ENCODE measurements at regions not wholly inside any gene's neighbourhood (a gene's known extent, or its start where the extent isn't known, plus 50 kb on each side); places are given as distances from the start of the nearest gene placed in this dataset.
"Not testable (repeated sequence)": the region's sequence is repeated elsewhere in the genome, so short reads cannot be mapped to it uniquely, and the experiment has no call there.

GRCh38 chr2:35510636-35511035, 844.9 kb upstream of the CRIM1 start:
- TF ChIP-seq Cebpa-rat (IDR thresholded peaks at IDR 0.05): no peak
- Histone ChIP-seq H3K36me3 (no peaks in the 10 kb centered on the region), H3K9me3 (no peaks in the 10 kb centered on the region), H3K9ac (no peak overlapping the region), H3K4me2 (no peak overlapping the region), H3K4me3 (no peak overlapping the region), H4K20me1 (no peaks in the 10 kb centered on the region), H3K4me1 (no peaks in the 10 kb centered on the region), H3K27ac (no peak overlapping the region), H3K27me3 (no peaks in the 10 kb centered on the region)

DNA sequence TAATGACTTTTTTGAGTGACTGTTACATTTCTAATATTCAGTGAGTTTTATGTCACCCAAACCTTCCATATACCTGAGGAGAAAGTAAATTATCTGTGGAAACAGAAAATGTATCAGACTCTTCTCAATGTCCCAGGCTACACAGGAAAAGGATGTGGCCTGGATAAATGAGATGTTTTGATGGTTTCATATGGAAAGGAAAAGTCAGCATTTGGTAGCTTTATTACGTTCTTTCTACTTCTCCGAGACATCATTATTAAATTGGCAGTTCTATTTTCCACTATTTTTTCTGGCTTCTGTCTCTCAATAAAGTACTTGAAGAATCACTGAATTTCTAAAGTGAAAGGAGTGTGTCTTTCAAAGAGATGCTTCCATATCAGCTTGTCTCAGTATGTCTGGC, 847.0 kb upstream of the CRIM1 start:
- Histone ChIP-seq H3K36me3 (no peaks in the 10 kb centered on the region), H3K27ac (no peak overlapping the region), H3K4me2 (no peak overlapping the region), H3K4me1 (no peaks in the 10 kb centered on the region), H3K9ac (no peak overlapping the region), H3K9me3 (no peaks in the 10 kb centered on the region), H4K20me1 (no peaks in the 10 kb centered on the region), H3K27me3 (no peaks in the 10 kb centered on the region), H3K4me3 (no peak overlapping the region)
- no peak for TF ChIP-seq Cebpa-rat (IDR thresholded peaks at IDR 0.05)

- Histone ChIP-seq H3K4me2 (no peak overlapping the region), H3K4me3 (no peak overlapping the region), H3K27me3 (no peaks in the 10 kb centered on the region), H3K4me1 (no peaks in the 10 kb centered on the region), H3K36me3 (no peaks in the 10 kb centered on the region), H3K9me3 (no peaks in the 10 kb centered on the region), H3K27ac (no peak overlapping the region), H4K20me1 (no peaks in the 10 kb centered on the region), H3K9ac (no peak overlapping the region)
- TF ChIP-seq Cebpa-rat (IDR thresholded peaks at IDR 0.05): no peak
Observed at GRCh38 chr2:35504419-35504818, 851.2 kb upstream of the CRIM1 start.

- Histone ChIP-seq H3K4me3 (no peak overlapping the region), H3K36me3 (no peaks in the 10 kb centered on the region), H3K9me3 (no peaks in the 10 kb centered on the region), H3K27me3 (no peaks in the 10 kb centered on the region), H3K4me1 (no peaks in the 10 kb centered on the region), H3K4me2 (no peak overlapping the region), H3K9ac (no peak overlapping the region), H4K20me1 (no peaks in the 10 kb centered on the region), H3K27ac (no peak overlapping the region)
- no peak for TF ChIP-seq Cebpa-rat (IDR thresholded peaks at IDR 0.05)
Observed at GRCh38 chr2:35503738-35504199, 851.8 kb upstream of the CRIM1 start.

DNA sequence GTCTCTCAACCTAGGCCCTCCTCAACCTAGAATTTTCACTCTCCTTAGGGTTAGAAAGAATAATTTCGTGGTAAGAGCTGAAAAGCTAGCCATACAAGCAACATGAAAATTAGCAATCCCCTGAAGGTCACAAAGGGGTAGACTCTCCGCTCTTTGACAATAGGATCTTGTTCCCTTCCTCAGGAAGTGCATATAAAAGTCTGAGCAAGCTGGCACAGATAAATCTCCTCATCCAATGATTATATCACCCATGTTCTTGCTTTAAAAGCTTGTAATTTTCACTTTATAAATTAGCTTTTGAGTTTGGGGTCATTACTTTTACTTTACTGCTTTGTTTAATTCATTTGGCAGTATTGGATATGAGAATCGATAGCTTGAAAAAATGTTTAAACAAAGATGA, 852.3 kb upstream of the CRIM1 start:
- H3K4me1 ChIP-seq: no peaks in the 10 kb centered on the region

GRCh38 chr2:35501076-35501475, 854.5 kb upstream of the CRIM1 start:
- TF ChIP-seq Cebpa-rat (IDR thresholded peaks at IDR 0.05): no peak
- Histone ChIP-seq H4K20me1 (no peaks in the 10 kb centered on the region), H3K27ac (no peak overlapping the region)

More for the DNA sequence above, 852.3 kb upstream of the CRIM1 start:
- Histone ChIP-seq H3K27me3 (no peaks in the 10 kb centered on the region), H3K4me2 (no peak overlapping the region), H3K9me3 (no peaks in the 10 kb centered on the region), H3K36me3 (no peaks in the 10 kb centered on the region), H3K27ac (no peak overlapping the region), H4K20me1 (no peaks in the 10 kb centered on the region), H3K4me3 (no peak overlapping the region), H3K9ac (no peak overlapping the region)
- TF ChIP-seq Cebpa-rat (IDR thresholded peaks at IDR 0.05): no peak

DNA sequence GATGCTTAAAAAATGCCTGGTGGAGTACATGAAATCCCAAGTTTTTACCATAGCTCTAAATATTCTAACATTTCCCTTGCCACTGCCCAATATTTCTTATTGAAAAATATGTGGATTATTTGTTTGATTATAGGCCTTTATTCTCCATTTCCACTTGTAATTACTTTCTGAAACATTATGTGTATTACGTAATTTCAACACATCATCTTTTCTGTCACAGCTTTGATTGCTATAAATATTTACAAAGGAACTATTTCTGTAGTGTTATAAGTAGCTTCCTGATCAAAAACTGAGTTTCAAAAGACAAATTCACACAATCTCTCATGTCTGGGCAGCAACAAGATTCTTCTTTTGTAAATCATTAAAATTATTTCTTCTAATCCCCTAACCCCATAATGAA, 859.6 kb upstream of the CRIM1 start:
- no peaks in the 10 kb centered on the region for H3K27me3 ChIP-seq
- no peak overlapping the region for H3K27ac ChIP-seq
- H3K9ac ChIP-seq: no peak overlapping the region
- no peak; the same call in 1 of the 2 replicates for TF ChIP-seq Cebpa-rat (IDR thresholded peaks at IDR 0.05)
- H3K9me3 ChIP-seq: no peaks in the 10 kb centered on the region
- no peaks in the 10 kb centered on the region for H3K4me1 ChIP-seq
- H3K36me3 ChIP-seq: no peaks in the 10 kb centered on the region
- H4K20me1 ChIP-seq: no peaks in the 10 kb centered on the region
- no peak overlapping the region for H3K4me3 ChIP-seq
- no peak overlapping the region for H3K4me2 ChIP-seq

More at GRCh38 chr2:35501076-35501475, 854.5 kb upstream of the CRIM1 start:
- Histone ChIP-seq H3K9me3 (no peaks in the 10 kb centered on the region), H3K4me1 (no peaks in the 10 kb centered on the region), H3K9ac (no peak overlapping the region), H3K4me2 (no peak overlapping the region), H3K27me3 (no peaks in the 10 kb centered on the region), H3K4me3 (no peak overlapping the region), H3K36me3 (no peaks in the 10 kb centered on the region)

DNA sequence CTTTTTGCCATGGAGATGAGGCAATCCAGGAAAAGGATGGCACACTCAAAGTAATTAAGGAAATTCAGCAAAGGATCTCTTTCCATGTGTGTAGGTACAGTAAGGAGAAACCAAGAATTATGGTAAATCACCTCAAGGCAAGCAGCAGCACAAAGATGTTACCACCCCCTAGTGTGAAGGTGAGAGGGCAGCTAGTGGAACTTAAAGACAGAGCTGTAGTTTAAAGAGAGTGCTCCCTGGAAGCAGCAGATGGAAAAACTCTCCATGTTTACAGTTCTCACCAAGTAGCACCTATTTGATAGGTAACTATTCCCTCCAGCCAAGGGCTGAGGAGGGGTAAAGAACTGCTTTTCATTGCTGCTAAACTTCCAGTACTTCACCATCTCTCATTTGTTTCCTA, 860.4 kb upstream of the CRIM1 start:
- Histone ChIP-seq H4K20me1 (no peaks in the 10 kb centered on the region), H3K27me3 (no peaks in the 10 kb centered on the region), H3K36me3 (no peaks in the 10 kb centered on the region), H3K9me3 (no peaks in the 10 kb centered on the region), H3K4me1 (no peaks in the 10 kb centered on the region), H3K4me2 (no peak overlapping the region), H3K9ac (no peak overlapping the region), H3K4me3 (no peak overlapping the region), H3K27ac (no peak overlapping the region)
- no peak for TF ChIP-seq Cebpa-rat (IDR thresholded peaks at IDR 0.05)

DNA sequence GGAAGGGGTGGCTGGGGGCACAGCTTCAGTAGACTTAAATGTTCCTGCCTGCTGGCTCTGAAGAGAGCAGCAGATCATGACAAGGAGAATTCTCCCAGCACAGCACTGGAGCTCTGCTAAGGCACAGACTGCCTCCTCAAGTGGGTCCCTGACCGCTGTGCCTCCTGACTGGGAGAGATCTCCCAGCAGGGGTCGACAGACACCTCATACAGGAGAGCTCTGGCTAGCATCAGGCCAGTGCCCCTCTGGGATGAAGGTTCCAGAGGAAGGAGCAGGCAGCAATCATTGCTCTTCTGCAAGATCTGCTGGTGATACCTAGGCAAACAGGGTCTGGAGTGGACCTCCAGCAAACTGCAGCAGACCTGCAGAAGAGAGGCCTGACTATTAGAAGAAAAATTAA, 877.5 kb upstream of the CRIM1 start:
- H3K27ac ChIP-seq, H3K4me2 ChIP-seq, H3K9me3 ChIP-seq, H3K36me3 ChIP-seq, H3K4me3 ChIP-seq, H3K4me1 ChIP-seq, H4K20me1 ChIP-seq, H3K9ac ChIP-seq, H3K27me3 ChIP-seq: not testable (repeated sequence)

DNA sequence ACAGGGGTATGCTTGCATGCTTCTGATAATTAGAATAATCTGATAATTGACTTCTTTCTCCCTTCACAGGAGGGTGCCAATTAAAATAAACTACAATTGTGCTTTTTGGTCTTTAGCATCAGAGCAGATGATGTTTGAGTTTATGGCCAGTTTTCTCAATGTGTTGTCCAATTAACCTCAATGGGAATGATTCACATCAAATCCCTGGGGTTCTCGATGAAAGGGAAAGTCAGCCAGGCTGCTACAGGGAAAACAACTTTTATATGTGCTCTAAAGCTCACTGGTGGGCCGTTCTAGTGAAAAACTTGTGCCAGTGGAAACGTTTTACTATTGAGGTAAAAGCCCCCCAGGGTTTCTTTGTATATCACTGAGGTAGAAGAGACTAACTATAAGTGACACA, 887.3 kb upstream of the CRIM1 start:
- Histone ChIP-seq H3K9ac (no peak overlapping the region), H3K9me3 (no peaks in the 10 kb centered on the region), H3K4me2 (no peak overlapping the region), H3K36me3 (no peaks in the 10 kb centered on the region), H3K4me3 (no peak overlapping the region), H3K4me1 (no peaks in the 10 kb centered on the region), H4K20me1 (no peaks in the 10 kb centered on the region), H3K27ac (no peak overlapping the region), H3K27me3 (no peaks in the 10 kb centered on the region)
- no peak for TF ChIP-seq Cebpa-rat (IDR thresholded peaks at IDR 0.05)

DNA sequence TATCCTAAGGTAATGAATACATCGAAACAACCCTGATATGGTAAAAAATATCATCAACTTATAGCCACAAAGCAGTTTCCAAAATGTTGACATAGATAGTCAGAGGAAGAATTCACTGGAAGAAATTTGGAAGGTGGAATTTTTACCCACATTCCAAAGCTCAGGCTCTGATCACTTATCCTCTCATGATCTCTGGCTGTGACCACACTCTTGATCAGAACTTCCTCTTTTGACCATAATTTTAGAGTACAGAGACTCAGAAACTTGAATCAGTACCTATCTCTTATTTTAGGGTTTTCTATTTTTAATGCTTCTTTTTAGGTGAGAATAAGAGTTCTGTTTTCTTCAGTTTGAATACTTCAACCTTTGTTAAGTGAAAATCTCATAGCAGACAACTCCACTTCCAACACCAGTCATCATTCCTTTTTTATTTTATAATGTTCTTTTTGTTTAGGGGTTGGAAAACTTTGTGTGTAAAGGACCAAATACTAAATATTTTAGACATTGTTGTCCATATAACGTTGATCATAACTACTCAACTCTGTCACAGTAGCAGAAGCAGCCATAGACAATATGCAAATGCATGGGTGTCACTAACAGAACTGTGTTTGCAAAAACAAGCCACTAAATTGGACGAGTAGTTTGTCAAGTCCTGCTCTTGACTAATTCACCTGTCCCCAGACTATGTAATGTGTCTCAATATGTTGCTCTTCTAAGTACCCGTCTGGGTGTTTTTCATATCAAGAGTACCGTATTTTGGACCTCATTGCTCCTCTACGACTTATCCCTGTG, 891.6 kb upstream of the CRIM1 start:
- Histone ChIP-seq H3K4me1 (no peaks in the 10 kb centered on the region), H3K27ac (no peak overlapping the region), H3K4me3 (no peak overlapping the region), H3K9ac (no peak overlapping the region), H3K27me3 (no peaks in the 10 kb centered on the region), H3K36me3 (no peaks in the 10 kb centered on the region), H3K4me2 (no peak overlapping the region), H4K20me1 (no peaks in the 10 kb centered on the region), H3K9me3 (no peaks in the 10 kb centered on the region)
- no peak for TF ChIP-seq Cebpa-rat (IDR thresholded peaks at IDR 0.05)

All from BLaER1 (cell line).